T-helper 1 cell treated with Interleukin-12 subunit alpha and Interleukin-12 subunit beta and Interleukin-4 antibody, amounts not matched to agents 30 μg/mL and 1 μg/mL, for 36 hours (primary cell): ENCODE measurements at regions not wholly inside any gene's neighbourhood (a gene's known extent, or its start where the extent isn't known, plus 50 kb on each side); places are given as distances from the start of the nearest gene placed in this dataset.
"Not testable (repeated sequence)": the region's sequence is repeated elsewhere in the genome, so short reads cannot be mapped to it uniquely, and the experiment has no call there.

ENCODE experiments used
- H3K27ac Mint-ChIP-seq: one replicate; pipeline ENCODE4 v1.8.0; 2021; ENCODE audit warnings: mild to moderate bottlenecking, mixed read lengths
- H3K27me3 Mint-ChIP-seq: one replicate; pipeline ENCODE4 v1.8.0; 2021; ENCODE audit warnings: low read depth, mixed read lengths
- H3K36me3 Mint-ChIP-seq: one replicate; pipeline ENCODE4 v1.8.0; 2021; ENCODE audit warnings: low read depth, mixed read lengths
- H3K4me1 Mint-ChIP-seq: one replicate; pipeline ENCODE4 v1.8.0; 2021; ENCODE audit warnings: low read depth, mixed read lengths
- H3K4me3 Mint-ChIP-seq: one replicate; pipeline ENCODE4 v1.8.0; 2021; ENCODE audit warnings: mild to moderate bottlenecking, moderate library complexity, mixed read lengths
- H3K9me3 Mint-ChIP-seq: one replicate; pipeline ENCODE4 v1.8.0; 2021; ENCODE audit warnings: mixed read lengths

- H3K27ac Mint-ChIP-seq: no peak overlapping the region
- H3K36me3 Mint-ChIP-seq: no peaks in the 10 kb centered on the region
- H3K9me3 Mint-ChIP-seq: no peaks in the 10 kb centered on the region
- peaks cover 1% of the 10 kb centered on the region for H3K4me1 Mint-ChIP-seq
- no peaks in the 10 kb centered on the region for H3K27me3 Mint-ChIP-seq
- H3K4me3 Mint-ChIP-seq: no peak overlapping the region
Measured at GRCh38 chr1:8241417-8242014, 76.4 kb upstream of the SLC45A1 start.

DNA sequence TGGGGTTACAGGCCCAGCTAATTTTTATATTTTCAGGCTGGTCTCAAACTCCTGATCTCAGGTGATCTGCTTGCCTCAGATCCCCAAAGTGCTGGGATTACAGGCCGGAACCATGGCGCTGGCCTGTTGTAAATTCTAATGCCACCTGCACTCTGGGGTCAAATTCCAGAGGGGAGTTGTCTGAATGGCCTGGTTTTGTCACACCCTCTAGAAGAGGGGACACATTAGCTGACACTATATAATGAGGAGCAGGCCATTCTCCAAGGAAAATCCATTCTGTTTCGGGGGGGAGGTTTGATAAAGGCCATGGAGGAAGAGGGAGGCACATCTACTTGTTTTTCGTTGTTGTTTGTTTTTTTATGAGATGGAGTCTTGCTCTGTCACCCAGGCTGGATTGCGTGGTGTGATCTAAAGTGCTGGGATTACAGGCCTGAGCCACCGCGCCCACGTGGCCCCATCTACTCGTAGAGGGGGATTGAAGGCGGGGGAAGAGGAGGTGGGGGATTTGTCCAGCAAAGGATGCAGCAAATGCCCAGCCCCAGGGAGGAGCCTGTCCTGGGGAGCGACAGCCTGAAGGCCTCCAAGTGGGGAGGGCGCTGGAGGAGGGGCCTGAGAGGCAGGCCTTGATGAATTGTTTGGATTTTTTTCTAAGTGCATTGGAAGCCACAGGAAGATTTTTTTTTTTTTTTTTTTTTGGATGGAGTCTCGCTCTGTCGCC, 78.4 kb upstream of the SLC45A1 start:
- no peak overlapping the region for H3K27ac Mint-ChIP-seq
- no peaks in the 10 kb centered on the region for H3K9me3 Mint-ChIP-seq
- peaks cover 1% of the 10 kb centered on the region for H3K4me1 Mint-ChIP-seq
- no peak overlapping the region for H3K4me3 Mint-ChIP-seq
- peaks cover 6% of the 10 kb centered on the region for H3K27me3 Mint-ChIP-seq
- H3K36me3 Mint-ChIP-seq: no peaks in the 10 kb centered on the region

DNA sequence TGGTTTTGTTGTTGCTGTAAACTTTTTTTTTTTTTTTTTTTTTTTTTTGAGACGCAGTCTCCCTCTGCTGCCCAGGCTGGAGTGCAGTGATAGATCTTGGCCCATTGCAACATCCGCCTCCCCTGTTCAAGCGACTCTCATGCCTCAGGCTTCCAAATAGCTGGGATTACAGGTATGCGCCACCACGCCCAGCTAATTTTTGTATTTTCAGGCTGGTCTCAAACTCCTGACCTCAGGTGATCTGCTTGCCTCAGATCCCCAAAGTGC, 78.9 kb upstream of the SLC45A1 start:
- no peaks in the 10 kb centered on the region for H3K9me3 Mint-ChIP-seq
- no peak overlapping the region for H3K27ac Mint-ChIP-seq
- H3K27me3 Mint-ChIP-seq: peaks cover 6% of the 10 kb centered on the region
- H3K36me3 Mint-ChIP-seq: no peaks in the 10 kb centered on the region
- peaks cover 1% of the 10 kb centered on the region for H3K4me1 Mint-ChIP-seq
- H3K4me3 Mint-ChIP-seq: no peak overlapping the region

DNA sequence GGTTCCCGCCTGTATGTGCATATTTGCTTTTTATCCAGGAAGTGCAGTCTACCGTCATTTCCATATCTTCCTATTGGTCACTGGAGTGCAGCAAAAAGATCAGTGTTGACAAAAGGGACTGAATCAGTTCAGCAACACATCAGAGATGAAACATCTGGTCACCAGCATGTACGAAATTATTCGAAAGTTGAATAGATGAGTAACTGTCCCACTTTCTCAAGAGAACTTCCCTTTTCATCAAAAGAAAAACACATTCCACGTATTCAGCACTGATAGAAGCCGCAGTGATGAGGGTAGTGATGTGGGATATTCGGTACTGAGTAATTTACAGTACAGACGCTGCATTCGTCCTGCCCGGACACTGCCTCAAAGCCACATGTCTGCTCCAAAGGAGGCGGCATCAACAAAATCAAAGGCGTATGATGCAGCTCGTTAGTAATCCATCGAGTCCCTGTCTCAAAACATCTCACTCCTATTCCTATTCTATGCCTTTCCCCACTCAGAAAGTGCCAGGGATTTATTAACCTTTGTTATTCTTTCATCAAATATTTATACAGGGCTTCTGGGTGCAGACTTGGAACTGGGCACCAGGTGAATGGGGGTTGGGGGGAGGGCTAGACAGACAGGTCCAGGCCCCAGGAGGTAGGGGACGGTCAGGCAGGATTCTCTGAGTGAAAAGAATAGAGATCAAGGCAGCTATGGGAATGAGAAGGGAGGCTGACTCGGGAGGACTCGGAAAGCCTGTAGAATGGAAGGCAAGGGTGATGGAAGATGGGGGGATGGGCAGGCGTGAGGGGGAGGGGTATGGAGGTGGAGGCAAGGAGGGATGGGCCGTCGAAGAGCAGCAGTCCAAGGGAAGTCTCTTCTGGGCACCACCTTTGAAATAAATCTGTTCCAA, 79.5 kb upstream of the SLC45A1 start:
- Mint-ChIP-seq H3K27me3 (peaks cover 6% of the 10 kb centered on the region), H3K27ac (no peak overlapping the region), H3K4me3 (no peak overlapping the region), H3K4me1 (peaks cover 1% of the 10 kb centered on the region), H3K9me3 (no peaks in the 10 kb centered on the region), H3K36me3 (no peaks in the 10 kb centered on the region)

- peaks cover 23% of the 10 kb centered on the region for H3K27me3 Mint-ChIP-seq
- H3K36me3 Mint-ChIP-seq: peaks cover 2% of the 10 kb centered on the region
- peaks cover 7% of the 10 kb centered on the region for H3K9me3 Mint-ChIP-seq
- H3K4me1 Mint-ChIP-seq: no peaks in the 10 kb centered on the region
- H3K27ac Mint-ChIP-seq: no peak overlapping the region
- no peak overlapping the region for H3K4me3 Mint-ChIP-seq
Measured at GRCh38 chr1:8232036-8232757, 85.7 kb upstream of the SLC45A1 start.

DNA sequence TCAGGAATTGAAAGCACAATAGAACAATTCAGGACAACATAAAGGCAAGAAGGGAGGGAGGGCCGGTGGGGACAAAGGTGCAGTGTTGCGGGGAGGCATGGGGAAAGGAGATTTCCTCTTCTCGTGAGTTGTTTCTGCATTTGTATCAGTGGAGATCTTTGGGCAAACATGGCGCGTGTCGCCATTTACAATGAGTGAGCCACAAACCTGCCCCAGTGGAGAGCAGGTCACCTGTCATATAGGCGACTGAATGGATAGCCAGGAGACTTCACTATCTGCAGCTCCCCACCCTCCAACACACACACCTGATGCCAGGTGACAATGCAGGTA, 87.7 kb upstream of the SLC45A1 start:
- H3K4me1 Mint-ChIP-seq: peaks cover under 1% of the 10 kb centered on the region
- peaks cover 12% of the 10 kb centered on the region for H3K9me3 Mint-ChIP-seq
- peaks cover 23% of the 10 kb centered on the region for H3K27me3 Mint-ChIP-seq
- no peak overlapping the region for H3K4me3 Mint-ChIP-seq
- peaks cover 6% of the 10 kb centered on the region for H3K36me3 Mint-ChIP-seq
- H3K27ac Mint-ChIP-seq: no peak overlapping the region

DNA sequence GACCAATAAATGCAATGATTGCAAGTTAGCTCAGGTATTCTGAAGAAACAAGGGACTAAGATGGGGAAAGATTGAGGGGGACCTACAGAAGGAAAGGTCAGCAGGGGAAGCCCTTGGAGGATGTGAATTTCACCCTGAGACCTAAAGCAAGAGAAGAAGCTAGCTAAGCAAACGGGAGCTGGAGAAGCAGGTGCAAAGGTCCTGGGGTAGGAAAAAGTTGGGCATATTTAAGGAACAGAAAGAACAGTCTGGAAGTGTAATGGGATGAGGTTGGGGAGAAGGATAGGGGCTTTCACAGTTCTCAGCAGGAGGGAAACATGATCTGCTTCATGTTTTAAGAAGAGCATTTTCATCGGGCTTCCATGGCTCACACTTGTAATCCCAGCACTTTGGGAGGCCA, 89.7 kb upstream of the SLC45A1 start:
- Mint-ChIP-seq H3K4me3 (no peak overlapping the region), H3K27me3 (peaks cover 18% of the 10 kb centered on the region), H3K27ac (no peak overlapping the region), H3K9me3 (peaks cover 12% of the 10 kb centered on the region), H3K36me3 (peaks cover 6% of the 10 kb centered on the region), H3K4me1 (peaks cover 6% of the 10 kb centered on the region)

- H3K4me1 Mint-ChIP-seq, H3K27ac Mint-ChIP-seq, H3K36me3 Mint-ChIP-seq, H3K4me3 Mint-ChIP-seq: not testable (repeated sequence)
- peaks cover 18% of the 10 kb centered on the region for H3K27me3 Mint-ChIP-seq
- peaks cover 12% of the 10 kb centered on the region for H3K9me3 Mint-ChIP-seq
Measured at GRCh38 chr1:8227674-8228073, 90.2 kb upstream of the SLC45A1 start.

GRCh38 chr1:8226747-8227146, 91.2 kb upstream of the SLC45A1 start:
- Mint-ChIP-seq H3K36me3 (peaks cover 6% of the 10 kb centered on the region), H3K27me3 (peaks cover 18% of the 10 kb centered on the region)

DNA sequence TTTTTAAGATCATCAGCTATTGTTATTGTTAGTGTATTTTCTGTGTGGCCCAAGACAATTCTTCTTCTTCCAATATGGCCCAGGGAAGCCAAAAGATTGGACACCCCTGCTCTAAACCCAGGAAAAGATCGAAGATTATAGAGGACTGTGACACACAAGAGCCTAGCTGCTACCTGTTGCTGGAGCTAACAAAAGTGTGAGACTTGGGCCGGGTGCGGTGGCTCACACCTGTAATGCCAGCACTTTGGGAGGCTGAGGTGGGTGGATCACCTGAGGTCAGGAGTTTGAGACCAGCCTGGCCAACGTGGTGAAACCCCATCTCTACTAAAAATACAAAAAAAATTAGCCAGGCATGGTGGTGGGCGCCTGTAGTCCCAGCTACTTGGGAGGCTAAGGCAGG, 91.9 kb upstream of the SLC45A1 start:
- peaks cover 21% of the 10 kb centered on the region for H3K27me3 Mint-ChIP-seq
- H3K36me3 Mint-ChIP-seq, H3K4me3 Mint-ChIP-seq: not testable (repeated sequence)

More at GRCh38 chr1:8226747-8227146, 91.2 kb upstream of the SLC45A1 start:
- H3K4me3 Mint-ChIP-seq: no peak overlapping the region
- no peak overlapping the region for H3K27ac Mint-ChIP-seq
- H3K9me3 Mint-ChIP-seq: peaks cover 12% of the 10 kb centered on the region
- peaks cover 6% of the 10 kb centered on the region for H3K4me1 Mint-ChIP-seq

GRCh38 chr1:8223526-8223925, 94.4 kb upstream of the SLC45A1 start:
- no peak overlapping the region for H3K27ac Mint-ChIP-seq
- H3K27me3 Mint-ChIP-seq: peaks cover 24% of the 10 kb centered on the region
- H3K4me3 Mint-ChIP-seq: no peak overlapping the region
- H3K4me1 Mint-ChIP-seq: peaks cover 7% of the 10 kb centered on the region
- peaks cover 12% of the 10 kb centered on the region for H3K9me3 Mint-ChIP-seq
- H3K36me3 Mint-ChIP-seq: peaks cover 6% of the 10 kb centered on the region

More for the DNA sequence above, 91.9 kb upstream of the SLC45A1 start:
- peaks cover 12% of the 10 kb centered on the region for H3K9me3 Mint-ChIP-seq
- H3K4me1 Mint-ChIP-seq, H3K27ac Mint-ChIP-seq: not testable (repeated sequence)

DNA sequence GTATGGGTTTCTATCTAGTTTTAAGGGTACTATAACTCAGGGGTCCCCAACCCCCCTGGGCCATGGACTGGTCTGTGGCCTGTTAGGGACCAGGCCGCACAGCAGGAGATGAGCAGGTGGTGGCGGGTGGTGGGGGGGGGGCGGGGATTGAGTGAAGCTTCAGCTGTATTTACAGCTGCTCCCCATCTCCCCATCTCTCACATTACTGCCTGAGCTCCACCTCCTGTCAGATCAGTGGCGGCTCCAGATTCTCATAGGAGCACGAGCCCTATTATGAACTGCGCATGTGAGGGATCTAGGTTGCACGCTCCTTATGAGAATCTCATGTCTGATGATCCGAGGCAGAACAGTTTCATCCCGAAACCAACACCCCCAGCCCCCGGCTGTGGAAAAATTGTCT, 95.1 kb upstream of the SLC45A1 start:
- Mint-ChIP-seq H3K27me3 (peaks cover 24% of the 10 kb centered on the region), H3K4me1 (peaks cover 9% of the 10 kb centered on the region), H3K36me3 (peaks cover 5% of the 10 kb centered on the region), H3K4me3 (no peak overlapping the region), H3K9me3 (peaks cover 7% of the 10 kb centered on the region), H3K27ac (no peak overlapping the region)

DNA sequence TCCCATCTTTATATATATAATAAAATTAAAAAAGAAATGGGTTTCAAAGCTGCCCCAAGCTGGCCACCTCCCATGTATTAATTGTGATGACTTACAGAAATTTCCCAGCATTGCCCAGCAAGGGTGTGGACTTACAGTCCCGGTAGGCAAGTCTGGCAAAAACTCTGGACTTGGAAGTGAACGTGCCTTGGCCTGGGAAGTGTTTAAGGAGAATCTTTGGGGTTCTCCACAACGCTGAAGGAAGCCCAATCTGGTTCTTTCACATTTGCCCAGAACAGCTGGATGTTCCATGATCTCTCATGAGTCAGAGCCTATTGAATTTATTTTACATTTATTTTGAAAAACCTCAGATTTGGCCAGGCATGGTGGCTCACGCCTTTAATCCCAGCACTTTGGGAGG, 98.4 kb upstream of the SLC45A1 start:
- no peak overlapping the region for H3K4me3 Mint-ChIP-seq
- peaks cover 8% of the 10 kb centered on the region for H3K4me1 Mint-ChIP-seq
- no peaks in the 10 kb centered on the region for H3K9me3 Mint-ChIP-seq
- peaks cover 45% of the 10 kb centered on the region for H3K27me3 Mint-ChIP-seq
- no peaks in the 10 kb centered on the region for H3K36me3 Mint-ChIP-seq
- H3K27ac Mint-ChIP-seq: no peak overlapping the region

DNA sequence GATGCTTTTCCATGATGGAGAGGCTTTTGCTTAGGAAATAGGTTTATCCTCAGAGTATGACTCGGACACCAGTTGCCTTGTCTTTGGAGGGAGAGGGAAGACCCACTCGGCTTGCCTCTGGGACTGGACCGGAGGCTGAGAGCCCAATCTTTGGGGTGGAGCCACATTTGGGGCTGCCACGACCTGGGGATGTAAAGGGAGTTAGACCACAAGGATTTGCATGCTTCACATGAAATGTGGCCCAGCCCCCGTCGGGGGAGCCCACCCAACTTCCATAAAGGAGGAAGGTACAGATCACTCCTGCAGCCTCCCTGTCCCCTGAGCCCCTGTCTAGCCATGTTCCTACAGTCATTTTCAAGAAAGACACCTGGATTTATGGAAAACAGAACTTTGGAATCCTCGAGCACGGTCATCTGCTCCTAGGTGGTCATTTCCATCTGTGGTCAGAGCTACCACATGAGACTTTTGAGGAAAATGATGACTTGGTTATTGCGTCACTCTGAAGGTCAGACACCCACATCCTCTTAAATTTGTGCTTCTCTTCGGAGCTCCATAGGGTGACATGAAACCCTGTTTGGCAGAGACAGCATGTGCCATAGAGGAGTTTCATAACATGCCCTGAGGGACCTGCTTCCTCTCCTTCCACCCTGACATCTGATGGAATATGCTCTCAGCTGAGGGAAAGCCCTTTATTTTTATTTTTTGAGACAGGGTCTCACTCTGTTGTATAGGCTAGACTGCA, 99.4 kb upstream of the SLC45A1 start:
- no peaks in the 10 kb centered on the region for H3K9me3 Mint-ChIP-seq
- H3K4me3 Mint-ChIP-seq: no peak overlapping the region
- no peak overlapping the region for H3K27ac Mint-ChIP-seq
- peaks cover 8% of the 10 kb centered on the region for H3K4me1 Mint-ChIP-seq
- no peaks in the 10 kb centered on the region for H3K36me3 Mint-ChIP-seq
- H3K27me3 Mint-ChIP-seq: peaks cover 46% of the 10 kb centered on the region
